ENCODE measurements at regions not wholly inside any gene's neighbourhood (a gene's known extent, or its start where the extent isn't known, plus 50 kb on each side); places are given as distances from the start of the nearest gene placed in this dataset.

DNA sequence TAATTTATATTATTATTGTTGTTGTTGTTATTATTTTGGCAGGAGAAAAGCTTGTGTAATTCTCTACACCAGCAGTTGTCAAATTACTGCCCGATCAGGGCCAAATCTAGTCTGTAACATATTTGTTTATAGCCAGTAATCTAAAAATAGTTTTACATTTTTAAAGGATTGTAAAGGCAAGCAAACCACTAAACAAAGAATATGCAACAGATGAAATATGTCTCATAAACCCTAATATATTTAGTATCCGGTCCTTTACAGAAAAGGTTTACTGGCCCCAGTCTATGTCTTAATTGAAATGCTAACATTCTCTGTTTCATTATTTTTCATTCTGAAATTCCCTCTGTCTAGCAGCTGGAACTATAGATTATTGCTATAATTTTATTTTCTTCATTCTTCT lies 709.5 kb downstream of the KCNJ2 start:
- no peak for DNase-seq

DNA sequence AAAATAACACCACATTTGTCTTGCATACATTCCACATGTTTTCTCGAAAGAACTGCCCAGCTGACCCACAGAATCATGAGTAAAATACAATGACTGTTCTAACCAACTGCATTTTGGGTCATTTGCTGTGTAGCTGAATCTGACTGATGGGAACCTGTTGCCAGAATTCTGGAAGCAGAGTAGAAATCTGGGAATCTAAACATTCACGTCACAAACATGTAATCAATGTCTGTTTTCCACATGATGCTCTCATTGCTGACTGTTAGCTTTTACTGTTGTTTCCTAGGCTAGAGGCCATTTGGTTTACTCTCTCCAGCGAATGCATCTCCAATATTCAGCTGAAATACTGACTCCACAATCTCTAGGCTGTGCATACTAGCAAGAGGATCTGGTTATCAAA lies 710.1 kb downstream of the KCNJ2 start:
- peak; percentile 41 for DNase-seq

DNA sequence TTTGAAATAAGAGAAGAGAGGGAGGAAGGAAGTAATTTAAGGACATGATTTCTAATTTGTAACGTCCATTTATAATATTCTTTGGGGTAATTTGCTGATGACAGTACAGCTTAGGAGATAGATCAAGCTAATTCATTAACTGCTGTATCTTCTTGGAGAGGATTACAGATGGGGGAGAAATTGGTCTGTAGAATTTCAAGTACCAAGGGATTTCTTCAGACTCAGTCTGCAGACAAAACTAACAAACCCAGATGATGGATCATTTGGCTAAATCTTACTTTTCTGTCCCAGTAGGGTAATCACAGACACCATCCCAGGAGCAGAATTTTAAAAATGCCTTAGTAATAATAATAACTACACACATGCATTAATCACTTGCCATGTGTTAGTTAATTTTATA lies 711.8 kb downstream of the KCNJ2 start:
- DNase-seq: no peak

DNA sequence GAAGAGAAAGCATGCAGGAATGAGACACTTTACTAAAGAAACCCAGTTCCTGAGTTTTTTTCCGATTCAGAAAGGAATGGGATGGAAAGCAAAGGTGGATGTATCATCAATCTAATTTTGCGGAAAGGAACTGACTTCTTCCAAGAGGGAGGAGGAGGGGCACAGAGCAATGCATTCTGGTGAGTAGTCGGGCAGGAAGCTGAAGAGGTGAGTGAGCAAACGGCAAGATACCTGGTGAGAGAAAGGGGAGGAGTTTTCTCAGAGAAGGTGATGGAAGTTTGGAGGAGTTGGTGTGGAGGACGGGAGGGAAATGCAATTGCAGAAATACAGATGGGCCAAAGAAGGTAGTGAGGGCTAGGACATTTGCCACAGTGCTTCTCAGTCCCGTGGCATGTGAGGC lies 713.2 kb downstream of the KCNJ2 start:
- DNase-seq: no peak

DNA sequence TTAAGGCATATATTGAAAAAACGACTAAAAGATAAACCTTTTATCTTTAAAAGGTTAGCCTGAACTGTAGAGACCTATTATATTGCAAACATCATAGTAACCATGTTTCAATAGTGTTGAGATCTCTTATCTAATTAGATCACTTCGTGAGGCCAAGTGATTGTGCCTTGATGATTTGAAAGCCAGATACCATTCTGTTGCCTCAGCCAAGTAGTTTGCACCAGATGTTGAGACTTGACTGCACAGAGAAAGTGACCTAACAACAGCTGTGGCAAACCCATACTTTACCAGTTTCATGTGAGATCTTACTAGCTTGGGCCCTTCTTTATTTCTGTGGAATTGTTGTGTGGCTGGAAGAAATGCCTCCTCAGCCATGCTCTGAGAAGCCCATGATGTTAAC lies 717.3 kb downstream of the KCNJ2 start:
- DNase-seq: no peak

DNA sequence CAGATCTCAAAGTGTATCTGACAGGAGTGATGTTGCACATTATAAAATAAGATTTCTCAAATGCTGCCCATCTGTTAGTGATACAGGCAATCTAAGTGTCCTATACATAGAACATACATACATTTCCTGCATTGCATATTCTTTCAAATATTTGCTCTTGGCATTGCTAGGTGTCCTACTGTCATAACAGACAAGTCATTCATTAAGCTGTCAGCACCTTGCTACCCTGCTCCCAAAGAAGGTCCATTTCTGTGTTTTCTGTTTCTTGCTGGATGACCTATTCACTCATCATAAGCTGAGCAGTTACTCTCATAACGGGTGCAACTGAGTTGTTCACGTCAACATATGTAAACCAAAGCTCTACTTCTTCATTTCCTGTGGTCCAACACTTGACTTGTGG lies 719.0 kb downstream of the KCNJ2 start:
- peak; percentile 9 for DNase-seq

DNA sequence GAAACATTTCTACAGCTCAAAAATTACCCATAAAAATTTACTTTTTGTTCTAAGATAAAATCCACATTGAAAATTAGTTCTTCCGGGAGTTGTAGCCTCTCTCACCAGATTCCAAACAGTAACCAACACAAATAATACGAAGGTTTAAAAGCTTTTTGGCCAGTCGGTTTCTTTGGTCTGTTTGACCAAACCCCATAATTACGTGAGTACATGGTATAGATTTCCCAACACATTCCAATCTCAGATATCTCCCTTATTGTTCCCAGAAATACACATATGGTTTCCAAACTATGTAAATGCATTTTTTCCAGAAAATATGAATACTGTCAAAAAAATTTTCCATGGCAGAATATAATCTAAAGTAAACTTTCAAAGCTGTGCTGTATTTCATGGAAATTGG lies 722.0 kb downstream of the KCNJ2 start:
- DNase-seq: no peak

DNA sequence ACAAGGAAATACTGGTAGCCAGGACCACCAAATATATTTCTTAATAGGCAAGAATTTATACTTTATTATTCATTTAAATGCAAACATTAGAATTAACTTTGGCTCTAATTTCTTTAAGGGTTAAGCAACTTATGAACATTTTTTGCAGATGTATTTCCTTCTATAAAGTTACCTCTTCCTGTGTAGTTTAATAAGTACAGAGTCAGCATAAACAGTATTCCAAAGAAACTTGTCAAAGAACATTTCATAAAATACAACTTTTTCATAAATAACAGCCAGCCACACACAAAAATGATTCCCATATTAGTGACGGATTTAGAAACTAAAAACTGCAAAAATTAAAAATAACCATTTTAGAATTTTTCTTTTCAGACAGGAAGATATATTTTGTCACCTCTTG lies 723.2 kb downstream of the KCNJ2 start:
- no peak for DNase-seq

DNA sequence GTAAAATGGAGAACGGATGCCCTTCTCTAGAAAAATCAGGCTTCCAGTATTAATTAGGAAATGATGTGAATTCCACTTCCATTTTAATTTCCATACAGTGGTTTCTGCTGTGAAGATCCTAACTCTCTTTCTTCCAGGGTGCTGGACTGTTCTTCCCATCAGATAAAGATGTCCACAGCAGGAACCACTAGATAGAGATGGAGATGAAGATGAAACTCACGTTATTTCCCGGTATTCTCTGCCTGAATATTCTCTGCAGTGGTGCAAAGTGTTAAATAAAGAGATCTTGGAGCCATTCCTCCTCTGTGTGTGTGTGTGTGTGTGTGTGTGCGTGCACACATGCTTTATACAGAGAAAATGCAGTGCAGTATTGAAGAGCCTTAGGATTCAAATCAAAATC lies 727.5 kb downstream of the KCNJ2 start:
- DNase-seq: no peak

DNA sequence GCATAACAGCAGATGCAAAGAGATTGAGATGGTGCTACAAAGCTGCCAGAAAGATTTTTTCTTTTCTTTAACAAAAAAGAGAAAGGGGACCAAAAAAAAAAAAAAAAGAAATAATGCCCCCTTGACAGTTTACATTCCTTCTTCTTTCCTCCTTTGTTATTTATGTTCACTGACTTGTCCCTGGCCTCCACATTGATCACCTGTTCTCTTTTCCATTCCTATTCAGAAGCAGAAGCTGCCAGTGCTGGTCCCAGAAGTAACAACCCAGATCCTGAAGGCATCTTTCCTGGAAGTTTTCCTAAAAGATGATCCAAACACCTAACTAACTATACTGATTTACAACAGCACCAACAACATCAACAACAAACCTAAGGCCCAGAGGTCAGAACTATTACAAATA lies 728.1 kb downstream of the KCNJ2 start:
- no peak for DNase-seq

DNA sequence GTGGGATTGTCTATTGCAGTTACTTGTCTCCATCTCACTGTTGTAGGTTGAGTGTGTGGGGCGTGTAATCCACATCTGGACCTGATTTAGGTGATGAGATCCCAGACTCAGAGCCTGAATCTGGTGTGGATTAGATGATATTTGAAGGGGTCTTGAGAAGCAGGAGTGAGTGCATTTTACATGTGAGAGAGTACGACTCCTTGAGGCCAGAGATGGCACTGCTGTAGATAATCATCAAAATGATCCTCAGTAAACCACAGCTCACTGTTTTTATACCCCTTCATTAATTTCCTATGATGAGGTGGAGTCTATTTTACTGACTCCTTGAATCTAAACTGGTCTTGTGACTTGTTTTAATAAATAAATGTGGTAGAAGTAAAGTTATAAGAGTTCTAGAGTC lies 732.5 kb downstream of the KCNJ2 start:
- no peak for DNase-seq

DNA sequence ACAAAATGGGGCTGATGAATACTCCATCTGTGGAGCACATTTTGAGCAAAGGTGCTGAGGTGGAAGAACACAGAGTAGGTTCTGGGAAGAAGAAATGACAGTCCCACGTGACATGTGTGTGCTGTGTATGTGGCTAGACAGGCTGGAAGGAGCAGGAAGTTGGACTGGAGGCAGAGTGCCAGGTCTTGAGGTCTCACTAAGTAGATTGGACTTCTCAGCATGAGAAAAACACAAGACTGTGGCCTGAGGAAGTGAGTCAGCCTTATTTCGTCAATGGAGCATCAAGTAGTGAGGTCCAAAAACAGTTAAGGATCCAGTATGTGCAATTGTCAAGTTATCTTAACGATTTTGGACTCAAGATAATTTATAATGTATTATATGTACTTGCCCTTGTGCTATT lies 736.5 kb downstream of the KCNJ2 start:
- DNase-seq: no peak

DNA sequence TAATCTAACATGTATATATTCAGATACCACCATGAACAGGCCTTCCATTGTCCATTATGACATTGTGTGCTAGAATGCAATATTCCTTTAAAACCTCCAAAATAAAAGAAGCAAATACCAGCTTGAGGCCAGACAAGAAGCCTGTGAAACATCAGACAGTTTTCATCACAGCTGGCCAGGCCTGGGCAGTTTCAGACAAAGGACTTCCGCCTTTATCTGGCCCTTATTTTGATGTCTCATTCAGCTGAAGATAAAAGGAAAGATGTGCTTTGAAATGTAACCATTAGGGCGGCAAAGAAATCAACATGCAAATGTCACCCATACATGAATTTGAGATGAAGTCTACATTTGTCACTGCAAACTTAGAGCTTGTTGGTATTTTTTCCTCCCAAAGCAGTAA lies 737.5 kb downstream of the KCNJ2 start:
- no peak for DNase-seq

DNA sequence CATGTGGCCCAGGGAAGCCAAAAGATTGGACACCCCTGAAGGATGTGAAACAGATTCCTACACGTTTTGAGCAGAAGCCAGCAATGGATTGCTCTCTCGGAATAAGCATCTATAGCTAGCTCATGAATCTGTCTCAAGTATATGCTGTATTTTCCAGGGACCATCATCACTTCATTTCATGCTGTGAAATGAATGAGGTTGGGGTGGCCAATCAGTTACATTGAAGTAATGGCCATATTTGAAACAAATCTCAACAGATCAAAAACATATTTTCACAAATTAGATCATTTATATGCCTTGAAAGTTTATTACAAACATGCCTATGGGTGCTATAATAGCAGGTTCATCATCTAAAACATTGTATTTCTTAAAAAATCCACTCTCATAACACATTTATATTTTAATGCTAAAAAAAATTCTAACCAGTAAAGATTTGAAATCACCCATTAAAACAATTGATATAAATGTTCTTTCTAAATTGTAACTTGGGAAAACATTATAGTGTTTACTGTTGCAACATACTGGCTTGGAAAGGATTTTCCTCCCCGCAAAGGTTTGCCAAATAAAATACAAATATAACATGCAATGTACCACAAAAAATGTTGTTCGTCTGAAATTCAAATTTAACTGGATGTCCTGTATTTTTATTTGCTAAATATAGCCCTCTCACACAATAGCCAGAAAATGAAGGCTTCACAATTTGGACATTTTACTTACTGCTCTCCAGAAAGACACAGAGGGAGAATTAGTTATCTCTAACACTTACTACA lies 743.6 kb downstream of the KCNJ2 start:
- DNase-seq: peak; percentile 33

DNA sequence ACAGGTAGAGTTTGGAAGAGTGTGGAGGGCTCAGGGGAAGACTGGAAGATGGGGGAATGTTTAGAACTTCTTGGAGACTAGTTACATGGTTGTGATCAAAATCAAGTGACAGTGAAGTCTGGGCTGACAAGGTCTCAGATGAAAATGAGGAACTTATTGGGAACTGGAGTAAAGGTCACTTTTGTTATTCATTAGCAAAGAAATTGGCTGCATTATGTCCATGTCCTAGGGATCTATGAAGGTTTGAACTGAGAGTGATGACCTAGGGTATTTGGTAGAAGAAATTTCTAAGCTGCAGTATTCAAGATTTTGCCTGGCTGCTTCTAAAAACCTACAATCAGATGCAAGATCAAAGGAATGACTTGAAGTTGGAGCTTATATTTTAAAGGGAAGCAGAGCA lies 747.1 kb downstream of the KCNJ2 start:
- DNase-seq: no peak

DNA sequence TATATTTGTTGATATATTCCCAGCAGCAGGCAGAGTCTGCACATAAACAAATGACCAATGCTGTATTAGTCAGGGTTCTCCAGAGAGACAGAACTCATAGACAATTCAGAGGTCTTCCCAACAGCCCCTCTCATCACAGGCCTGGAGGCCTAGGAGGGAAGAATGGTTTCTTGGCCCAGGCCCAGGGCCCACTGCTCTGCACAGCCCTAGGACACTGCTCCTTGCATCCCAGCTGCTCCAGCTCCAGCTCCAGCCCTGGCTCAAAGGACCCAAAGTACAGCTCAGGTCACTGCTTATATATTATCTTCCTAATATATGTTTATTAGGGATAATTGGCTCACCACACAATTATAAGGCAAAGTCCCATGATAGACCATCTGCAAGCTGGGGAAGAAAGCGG lies 749.9 kb downstream of the KCNJ2 start:
- no peak for DNase-seq

DNA sequence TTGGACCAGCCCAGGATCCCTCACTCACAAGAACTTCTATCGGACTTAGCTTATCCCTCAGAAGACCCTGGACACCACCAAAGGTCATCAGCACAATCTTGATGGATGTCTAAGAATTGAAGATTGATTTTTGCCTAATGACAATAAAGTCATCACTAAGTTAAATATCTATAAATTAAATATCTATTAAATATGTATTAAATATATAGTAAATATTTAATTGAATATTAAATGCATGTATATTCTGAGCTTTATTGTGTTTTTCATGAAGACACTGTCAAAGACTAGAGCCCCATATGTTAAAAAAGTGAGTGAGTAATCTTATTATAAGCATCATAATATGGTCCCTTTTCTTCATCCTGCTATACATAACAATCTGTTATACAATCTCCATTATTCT lies 751.1 kb downstream of the KCNJ2 start:
- DNase-seq: no peak

DNA sequence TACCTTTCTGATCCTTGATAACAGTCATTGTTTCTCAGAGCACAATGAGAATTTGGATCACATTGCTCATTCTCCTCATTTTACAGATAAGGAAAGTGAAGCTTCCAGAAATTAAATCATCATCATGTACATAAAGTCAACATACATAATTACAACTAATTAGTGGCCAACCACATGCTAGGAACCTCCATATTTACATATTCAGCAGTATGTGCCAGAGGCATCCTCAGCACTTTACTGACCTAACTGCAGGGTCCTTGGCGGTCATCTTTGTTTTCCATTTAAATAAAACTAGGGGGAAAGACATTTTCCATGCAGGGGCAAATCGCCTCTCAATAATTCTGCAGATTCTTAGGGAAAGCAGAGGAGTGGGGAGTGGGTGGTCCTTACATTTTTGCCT lies 752.9 kb downstream of the KCNJ2 start:
- no peak for DNase-seq

DNA sequence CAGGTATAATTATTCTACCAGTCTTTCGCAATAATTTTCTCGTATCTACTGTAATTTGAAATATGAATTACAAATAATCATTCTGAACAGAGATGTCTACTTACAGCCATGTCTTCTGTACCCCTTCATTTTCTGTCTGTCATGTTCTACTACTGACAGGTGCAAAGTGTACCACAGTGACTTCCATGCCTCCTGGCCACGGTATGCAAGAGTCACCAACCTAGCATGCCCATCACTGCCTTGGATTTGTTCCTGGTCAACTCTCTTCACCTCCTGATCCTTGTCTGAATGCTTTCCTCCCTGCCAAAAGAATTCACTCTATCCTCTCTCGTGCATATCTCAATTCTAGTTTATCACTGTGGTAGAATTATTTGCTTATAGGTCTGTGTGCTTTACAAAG lies 755.4 kb downstream of the KCNJ2 start:
- no peak for DNase-seq

DNA sequence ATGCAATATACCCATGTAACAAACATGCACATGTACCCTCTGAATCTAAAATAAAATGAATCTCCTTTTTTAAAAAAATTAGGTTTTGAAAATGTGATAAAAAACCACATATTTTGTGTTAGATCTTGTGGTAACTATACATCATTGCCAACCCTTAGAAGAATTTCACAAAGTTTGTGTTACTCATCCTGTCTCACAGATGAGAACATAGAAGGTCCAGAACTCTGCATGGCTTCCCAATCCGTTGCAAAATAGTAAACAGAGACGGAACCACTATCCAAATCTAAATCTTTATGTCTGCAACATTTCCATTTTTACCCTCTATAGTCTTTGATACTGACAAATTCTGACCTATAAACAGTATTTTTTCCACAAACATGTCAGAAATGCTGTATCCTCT lies 759.9 kb downstream of the KCNJ2 start:
- DNase-seq: no peak

DNA sequence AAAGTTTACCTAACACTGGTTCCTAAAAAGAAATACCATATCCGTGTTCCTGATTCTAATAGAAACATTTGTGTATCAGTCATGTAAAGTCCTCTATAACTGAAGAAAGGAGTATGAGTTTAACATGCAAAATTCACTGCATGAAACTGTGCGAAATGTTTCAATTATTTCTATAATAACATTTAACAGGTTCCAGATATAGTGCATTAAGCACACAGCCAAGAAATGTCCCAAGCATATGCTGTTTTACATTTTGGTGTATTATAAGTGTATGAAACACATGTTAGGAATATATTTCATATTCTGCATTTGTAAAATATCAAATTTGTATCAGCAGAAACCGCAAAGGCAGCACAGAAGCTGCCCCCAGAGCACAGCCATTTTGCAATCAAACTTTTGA lies 764.9 kb downstream of the KCNJ2 start:
- peak; percentile 71 for DNase-seq

DNA sequence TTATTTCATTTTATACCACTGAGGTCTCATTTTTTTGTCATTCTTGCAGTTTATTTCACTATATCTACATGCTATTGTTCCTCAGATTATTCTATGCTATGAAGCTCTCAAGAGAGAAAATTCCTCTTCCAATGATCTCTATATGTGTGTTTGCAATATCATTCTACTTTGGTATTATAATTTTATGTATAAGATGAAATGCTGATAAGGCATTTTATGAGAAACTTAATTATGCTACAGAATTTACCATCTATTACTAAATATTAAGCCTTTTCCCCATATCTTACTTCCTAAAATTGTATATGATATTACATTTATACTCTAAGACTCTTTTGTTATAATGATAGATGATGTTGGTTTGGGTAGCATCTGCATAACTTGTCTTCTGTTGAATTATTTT lies 765.5 kb downstream of the KCNJ2 start:
- DNase-seq: no peak

DNA sequence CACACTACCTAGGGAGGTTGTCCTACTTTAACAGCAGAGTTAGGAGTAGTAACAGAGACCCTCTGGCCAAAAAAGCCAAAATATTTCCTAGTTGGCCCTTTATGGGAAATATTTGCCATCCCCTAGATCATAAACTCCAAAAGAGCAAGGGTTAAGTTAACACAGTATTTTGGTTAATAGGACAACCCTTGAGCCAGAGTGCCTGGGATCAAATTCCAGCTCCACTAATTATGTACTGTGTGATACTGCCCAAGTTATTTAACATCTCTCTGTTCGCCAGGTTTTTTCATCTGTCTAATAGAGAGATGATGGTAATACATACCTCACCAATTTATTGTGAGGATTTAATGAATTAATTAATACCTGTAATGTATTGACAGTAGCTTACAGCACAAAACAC lies 767.4 kb downstream of the KCNJ2 start:
- no peak for DNase-seq

DNA sequence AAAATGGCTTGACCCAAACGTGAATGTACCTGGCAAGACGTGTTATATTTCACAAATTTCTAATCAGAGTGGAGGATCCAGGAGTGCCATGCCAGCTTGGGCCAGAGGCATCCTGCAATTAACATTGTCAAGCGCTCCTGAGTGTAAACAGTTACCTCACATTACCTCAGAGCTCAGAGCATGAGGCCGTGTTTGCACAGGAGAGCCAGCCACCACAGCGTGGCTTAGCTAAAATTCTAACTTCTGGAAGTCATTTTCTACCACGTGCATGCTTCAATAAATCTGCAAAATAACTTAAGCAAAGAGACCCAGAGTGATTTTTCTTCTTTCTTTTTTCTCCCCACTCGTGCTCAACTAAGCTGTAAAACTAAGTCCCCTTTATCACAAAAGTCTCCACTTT lies 769.0 kb downstream of the KCNJ2 start:
- DNase-seq: no peak

DNA sequence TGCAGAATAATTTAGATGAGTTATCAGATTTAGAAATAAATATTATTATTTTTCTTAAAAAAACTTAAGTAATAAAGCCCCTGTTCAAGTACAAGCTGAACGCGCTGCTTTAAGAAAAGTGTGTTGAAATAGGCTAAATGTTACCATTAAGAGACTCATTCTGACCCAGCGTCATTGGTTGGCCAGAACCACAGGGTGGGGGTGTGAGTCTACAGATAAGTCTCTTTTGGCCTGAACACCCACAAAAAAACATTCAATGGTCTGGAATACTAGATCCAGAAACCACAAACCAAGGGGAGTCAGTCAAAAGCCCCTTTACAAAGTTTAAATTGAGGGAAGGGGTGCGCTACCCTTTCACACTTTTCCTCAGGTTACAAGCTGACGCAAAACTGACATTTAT lies 776.1 kb downstream of the KCNJ2 start:
- no peak for DNase-seq
